AG08396 (cell line): ENCODE measurements at regions not wholly inside any gene's neighbourhood (a gene's known extent, or its start where the extent isn't known, plus 50 kb on each side); places are given as distances from the start of the nearest gene placed in this dataset.
"Not testable (repeated sequence)": the region's sequence is repeated elsewhere in the genome, so short reads cannot be mapped to it uniquely, and the experiment has no call there.

ENCODE experiments used
- DNase-seq: peaks from one replicate; pipeline ENCODE4 v3.0.0; 2012; ENCODE audit warnings: low spot score, mixed read lengths

GRCh38 chr2:4047961-4048891 is 344.9 kb downstream of the DCDC2C start:
- no peak for DNase-seq

- no peak for DNase-seq
These were observed 346.1 kb downstream of the DCDC2C start for GRCh38 chr2:4049463-4049862.

GRCh38 chr2:4053769-4054493 is 350.6 kb downstream of the DCDC2C start:
- DNase-seq = no peak

GRCh38 chr2:4066217-4066616 is 362.8 kb downstream of the DCDC2C start:
- DNase-seq = no peak

- DNase-seq = no peak
These were observed 369.7 kb downstream of the DCDC2C start for GRCh38 chr2:4073026-4073569.

GRCh38 chr2:4077017-4077416 is 373.6 kb downstream of the DCDC2C start:
- DNase-seq = no peak

- DNase-seq = no peak
These were observed 381.8 kb downstream of the DCDC2C start for GRCh38 chr2:4085186-4085585.

GRCh38 chr2:4090668-4091630 is 387.6 kb downstream of the DCDC2C start:
- DNase-seq = no peak

GRCh38 chr2:4091869-4092268 is 388.5 kb downstream of the DCDC2C start:
- DNase-seq = no peak

- no peak for DNase-seq
These were observed 391.4 kb downstream of the DCDC2C start for GRCh38 chr2:4094743-4095142.

- no peak for DNase-seq
These were observed 393.8 kb downstream of the DCDC2C start for GRCh38 chr2:4096978-4097766.

- no peak for DNase-seq
These were observed 394.8 kb downstream of the DCDC2C start for GRCh38 chr2:4098137-4098536.

- no peak for DNase-seq
These were observed 398.6 kb downstream of the DCDC2C start for GRCh38 chr2:4101936-4102335.

GRCh38 chr2:4107179-4107578 is 403.8 kb downstream of the DCDC2C start:
- no peak for DNase-seq

- DNase-seq = no peak
These were observed 406.9 kb downstream of the DCDC2C start for GRCh38 chr2:4110273-4110672.

GRCh38 chr2:4115435-4115834 is 412.1 kb downstream of the DCDC2C start:
- not testable (repeated sequence) for DNase-seq

GRCh38 chr2:4122726-4123125 is 419.4 kb downstream of the DCDC2C start:
- DNase-seq = no peak

- no peak for DNase-seq
These were observed 427.3 kb downstream of the DCDC2C start for GRCh38 chr2:4130651-4131050.

GRCh38 chr2:4134551-4135550 is 431.5 kb downstream of the DCDC2C start:
- DNase-seq = no peak

- DNase-seq = no peak
These were observed 432.4 kb downstream of the DCDC2C start for GRCh38 chr2:4135765-4136164.
